K562 (cell line): ENCODE measurements at regions not wholly inside any gene's neighbourhood (a gene's known extent, or its start where the extent isn't known, plus 50 kb on each side); places are given as distances from the start of the nearest gene placed in this dataset.

Experiments used
- ATAC-seq: fragments of 200-7000 bp; cut with Tn5 transposase; 3 replicates; pipeline ENCODE4 v1.9.1; 2020; ENCODE audit warnings: moderate library complexity
- BruUV-seq: library from RNA; stranded (reverse); fragments of 400-500 nt; replicated peaks from 2 replicates; lab custom pipeline; 2021; lab: Mats Ljungman, UMichigan
- CTCF ChIA-PET: fragments of 300-600 bp; formaldehyde crosslinking; extraction: SDS; loops from one replicate; lab custom pipeline; 2021; ENCODE audit warnings: low intra/inter-chr PET ratio; lab: Yijun Ruan, JAX
- POLR2A ChIA-PET: fragments of 300-600, 350-650 bp; sonication (Branson Sonifier 250); formaldehyde crosslinking; extraction: SDS; loops from one replicate; lab custom pipeline; 2021; ENCODE audit warnings: antibody characterized with exemption, inconsistent platforms; lab: Yijun Ruan, JAX
- DNase-seq, 4 experiments: peaks; one replicate each; pipeline versions ENCODE4 v3.0.0 to v3.0.0-alpha.2; 2011 to 2018; ENCODE audit warnings: low spot score in 3 of 4, mixed read lengths in 3 of 4; ENCODE audit errors: extremely low read depth in 1 of 4
- FAIRE-seq: peaks from 2 replicates; lab custom pipeline; 2011; peaks lifted over from hg19 to GRCh38; lab: Jason Lieb, UNC
- H2AFZ ChIP-seq: 2 replicates; pipeline ENCODE4 v1.6.0; 2011; ENCODE audit warnings: low read depth, low read length, control low read depth, inconsistent platforms
- H3K27ac ChIP-seq: fragments of 200-600 bp; 3 replicates; pipeline ENCODE4 v1.8.0; 2011; ENCODE audit warnings: low read depth, mild to moderate bottlenecking, control low read depth, inconsistent platforms, low read length, moderate library complexity, mixed read lengths; ENCODE audit errors: extremely low read depth
- H3K27me3 ChIP-seq, 2 experiments: fragments of 300-600 bp in 1 of 2; 2 replicates in 1 of 2; 3 replicates in 1 of 2; pipeline versions ENCODE4 v1.6.0 to v1.8.0; 2011; ENCODE audit warnings: inconsistent platforms in 2 of 2, low read length in 2 of 2, mild to moderate bottlenecking in 1 of 2, mixed read lengths in 1 of 2, moderate library complexity in 1 of 2; ENCODE audit not compliant: control insufficient read depth in 2 of 2, insufficient read depth in 2 of 2
- H3K36me3 ChIP-seq: fragments of 300-600 bp; 3 replicates; pipeline ENCODE4 v1.8.0; 2011; ENCODE audit warnings: mild to moderate bottlenecking, low read length, inconsistent platforms; ENCODE audit not compliant: control insufficient read depth, insufficient read depth
- H3K4me1 ChIP-seq, 2 experiments: fragments of 200-600 bp in 1 of 2; replicated peaks in 1 of 2; 2 replicates in 1 of 2; 3 replicates in 1 of 2; pipeline versions ENCODE4 v1.5.1 to v1.8.0; 2011; ENCODE audit warnings: inconsistent platforms in 2 of 2, low read length in 2 of 2, mild to moderate bottlenecking in 1 of 2, mixed read lengths in 1 of 2, moderate library complexity in 1 of 2; ENCODE audit not compliant: control insufficient read depth in 2 of 2, insufficient read depth in 2 of 2
- H3K4me2 ChIP-seq: 2 replicates; pipeline ENCODE4 v1.6.1; 2011; ENCODE audit warnings: low read length, control low read depth, inconsistent platforms, mixed read lengths; ENCODE audit not compliant: insufficient read depth
- H3K4me3 ChIP-seq: fragments of 200-600 bp; sonication (generic), shearing (Covaris generic); 2 replicates; pipeline ENCODE4 v1.5.1; 2016; ENCODE audit warnings: control low read depth, inconsistent platforms
- H3K79me2 ChIP-seq: fragments of 200-600 bp; 3 replicates; pipeline ENCODE4 v1.8.0; 2011; ENCODE audit warnings: low read length, inconsistent platforms; ENCODE audit not compliant: control insufficient read depth, insufficient read depth
- H3K9ac ChIP-seq, 2 experiments: 2 replicates each; pipeline versions ENCODE4 v1.6.0 to v1.6.1; 2011; ENCODE audit warnings: low read depth in 2 of 2, low read length in 2 of 2, control low read depth in 1 of 2, inconsistent platforms in 1 of 2, mild to moderate bottlenecking in 1 of 2, mixed read lengths in 1 of 2; ENCODE audit not compliant: insufficient read depth in 1 of 2
- H3K9me1 ChIP-seq: one replicate; pipeline ENCODE4 v1.6.0; 2011; ENCODE audit warnings: inconsistent platforms, mild to moderate bottlenecking, low read length, moderate library complexity; ENCODE audit not compliant: control insufficient read depth, insufficient read depth
- H3K9me3 ChIP-seq: replicated peaks from 2 replicates; pipeline ENCODE4 v1.5.1; 2011; ENCODE audit warnings: low read depth, low read length, inconsistent platforms; ENCODE audit not compliant: control insufficient read depth, insufficient read depth
- H4K20me1 ChIP-seq: replicated peaks from 2 replicates; pipeline ENCODE4 v1.6.1; 2011; ENCODE audit warnings: low read length, inconsistent platforms, mixed read lengths; ENCODE audit not compliant: control insufficient read depth, insufficient read depth
- COPS2 ChIP-seq: fragments of 450-650 bp; conservative IDR thresholded peaks from 2 replicates; pipeline ENCODE4 v1.6.1; 2016; ENCODE audit warnings: mild to moderate bottlenecking, moderate library complexity
- HNRNPK ChIP-seq: fragments of 200-400 bp; formaldehyde crosslinking; IDR thresholded peaks from one replicate; pipeline ENCODE4 v1.6.1; 2018; ENCODE audit warnings: mild to moderate bottlenecking, low read depth, low read length; ENCODE audit not compliant: poor library complexity, severe bottlenecking
- ILF3 ChIP-seq: fragments of 450-650 bp; IDR thresholded peaks from 2 replicates; pipeline ENCODE4 v1.6.1; 2018; ENCODE audit warnings: antibody characterized with exemption, mild to moderate bottlenecking, moderate library complexity, borderline replicate concordance
- NCOA1 ChIP-seq: fragments of 450-650 bp; IDR thresholded peaks from 2 replicates; pipeline ENCODE4 v1.6.1; 2016; ENCODE audit warnings: low read depth
- NCOA4 ChIP-seq: fragments of 450-650 bp; IDR thresholded peaks from 2 replicates; pipeline ENCODE4 v1.6.1; 2018; ENCODE audit warnings: mild to moderate bottlenecking; ENCODE audit not compliant: partially characterized antibody
- PURB ChIP-seq: sonication (generic); formaldehyde crosslinking; IDR thresholded peaks from 2 replicates; pipeline ENCODE4 v1.9.0; 2021; ENCODE audit warnings: low read depth, mild to moderate bottlenecking, missing genetic modification reagents
- ZNF232 ChIP-seq: sonication (generic); formaldehyde crosslinking; IDR thresholded peaks from 2 replicates; pipeline ENCODE4 v1.8.0; 2022; ENCODE audit warnings: mild to moderate bottlenecking, missing genetic modification reagents
- WGBS: fragments of 100-300 bp; shearing (Covaris generic); methylation state at CpG from one replicate; pipeline ENCODE4 v1.1.6; 2016; ENCODE audit warnings: low coverage, mixed read lengths; ENCODE audit not compliant: insufficient coverage; ENCODE audit errors: missing lambda C conversion rate; 5-methylcytosine and 5-hydroxymethylcytosine counted together
- in situ Hi-C: fragments of 300-500 bp; cut with MboI; formaldehyde crosslinking; loops from 4 replicates; pipeline ENCODE4 v1.15.0; 2018; ENCODE audit warnings: inconsistent platforms, mixed read lengths
- intact Hi-C: fragments of 100-400 bp; cut with micrococcal nuclease; formaldehyde crosslinking; loops from 2 replicates; pipeline ENCODE4 v1.14.2; 2022
- TF ChIP-seq, protein P1 (sequence below): sonication (generic); formaldehyde crosslinking; IDR thresholded peaks from 2 replicates; pipeline ENCODE4 v1.9.0; 2022; ENCODE audit warnings: mild to moderate bottlenecking, missing genetic modification reagents
- TF ChIP-seq, protein P2 (sequence below), 2 experiments: fragments of 450-650 bp; formaldehyde crosslinking in 1 of 2; IDR thresholded peaks; 2 replicates each; pipeline versions ENCODE4 v1.4.0 to v1.6.1; 2014 to 2020; ENCODE audit warnings: mild to moderate bottlenecking in 2 of 2, borderline replicate concordance in 1 of 2, low read depth in 1 of 2
- TF ChIP-seq, protein P3 (sequence below): fragments of 200-800 bp; sonication (Bioruptor generic); IDR thresholded peaks from 2 replicates; pipeline ENCODE4 v1.6.1; 2017; ENCODE audit warnings: missing genetic modification characterization, missing compliant biosample characterization

DNA sequence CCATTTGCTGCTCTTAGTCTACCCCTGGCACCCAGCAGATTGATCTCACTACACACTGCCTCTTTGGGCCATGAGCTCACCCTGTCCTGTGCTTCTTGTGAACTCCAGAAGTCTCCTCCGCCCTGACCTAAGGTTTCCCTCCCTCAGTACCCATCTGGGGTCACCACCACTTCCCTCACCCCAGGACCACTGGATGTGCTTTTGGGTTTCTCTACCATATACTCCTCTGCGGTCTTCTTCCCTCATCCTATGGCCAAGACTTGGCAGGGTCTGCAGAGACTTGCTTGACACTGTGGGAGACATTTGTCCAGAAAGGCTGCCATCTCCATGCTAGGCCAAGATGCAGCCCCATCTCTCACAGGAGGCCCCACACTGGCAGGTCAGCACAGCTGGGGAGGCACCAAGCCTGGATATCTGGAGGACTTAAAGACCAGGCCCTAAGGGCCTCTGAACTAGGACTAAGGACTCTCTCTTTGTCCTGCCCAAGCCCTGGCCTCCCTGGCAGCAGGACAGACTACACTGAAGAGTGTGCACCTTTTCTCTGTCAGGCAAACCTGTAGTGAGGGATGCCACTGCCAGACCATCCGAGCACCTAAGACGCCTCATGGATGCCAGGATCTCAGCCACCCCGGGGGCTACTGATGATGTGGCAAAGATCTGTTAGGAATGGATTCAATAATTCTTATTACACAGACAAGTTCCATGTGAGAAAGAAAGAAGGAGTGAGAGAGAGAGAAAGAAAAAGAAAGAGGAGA is 134.6 kb downstream of the ZNF467 start:
- no peak overlapping the region for H3K4me2 ChIP-seq
- CTCF ChIA-PET: no interaction called here
- no peaks in the 10 kb centered on the region for H3K4me1 ChIP-seq
- 1% methylated on average over 5 of the region's 5 CpGs for WGBS
- H3K79me2 ChIP-seq: no peaks in the 10 kb centered on the region
- DNase-seq (no peak), FAIRE-seq (no peak), ATAC-seq (no peak)
- no peak for TF ChIP-seq NCOA1
- TF ChIP-seq, protein P1, sequence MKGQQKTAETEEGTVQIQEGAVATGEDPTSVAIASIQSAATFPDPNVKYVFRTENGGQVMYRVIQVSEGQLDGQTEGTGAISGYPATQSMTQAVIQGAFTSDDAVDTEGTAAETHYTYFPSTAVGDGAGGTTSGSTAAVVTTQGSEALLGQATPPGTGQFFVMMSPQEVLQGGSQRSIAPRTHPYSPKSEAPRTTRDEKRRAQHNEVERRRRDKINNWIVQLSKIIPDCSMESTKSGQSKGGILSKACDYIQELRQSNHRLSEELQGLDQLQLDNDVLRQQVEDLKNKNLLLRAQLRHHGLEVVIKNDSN (CRISPR knock-in tag): no peak
- TF ChIP-seq, protein P2, sequence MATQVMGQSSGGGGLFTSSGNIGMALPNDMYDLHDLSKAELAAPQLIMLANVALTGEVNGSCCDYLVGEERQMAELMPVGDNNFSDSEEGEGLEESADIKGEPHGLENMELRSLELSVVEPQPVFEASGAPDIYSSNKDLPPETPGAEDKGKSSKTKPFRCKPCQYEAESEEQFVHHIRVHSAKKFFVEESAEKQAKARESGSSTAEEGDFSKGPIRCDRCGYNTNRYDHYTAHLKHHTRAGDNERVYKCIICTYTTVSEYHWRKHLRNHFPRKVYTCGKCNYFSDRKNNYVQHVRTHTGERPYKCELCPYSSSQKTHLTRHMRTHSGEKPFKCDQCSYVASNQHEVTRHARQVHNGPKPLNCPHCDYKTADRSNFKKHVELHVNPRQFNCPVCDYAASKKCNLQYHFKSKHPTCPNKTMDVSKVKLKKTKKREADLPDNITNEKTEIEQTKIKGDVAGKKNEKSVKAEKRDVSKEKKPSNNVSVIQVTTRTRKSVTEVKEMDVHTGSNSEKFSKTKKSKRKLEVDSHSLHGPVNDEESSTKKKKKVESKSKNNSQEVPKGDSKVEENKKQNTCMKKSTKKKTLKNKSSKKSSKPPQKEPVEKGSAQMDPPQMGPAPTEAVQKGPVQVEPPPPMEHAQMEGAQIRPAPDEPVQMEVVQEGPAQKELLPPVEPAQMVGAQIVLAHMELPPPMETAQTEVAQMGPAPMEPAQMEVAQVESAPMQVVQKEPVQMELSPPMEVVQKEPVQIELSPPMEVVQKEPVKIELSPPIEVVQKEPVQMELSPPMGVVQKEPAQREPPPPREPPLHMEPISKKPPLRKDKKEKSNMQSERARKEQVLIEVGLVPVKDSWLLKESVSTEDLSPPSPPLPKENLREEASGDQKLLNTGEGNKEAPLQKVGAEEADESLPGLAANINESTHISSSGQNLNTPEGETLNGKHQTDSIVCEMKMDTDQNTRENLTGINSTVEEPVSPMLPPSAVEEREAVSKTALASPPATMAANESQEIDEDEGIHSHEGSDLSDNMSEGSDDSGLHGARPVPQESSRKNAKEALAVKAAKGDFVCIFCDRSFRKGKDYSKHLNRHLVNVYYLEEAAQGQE (IDR thresholded peaks at IDR 0.05; ENCODE audit: borderline replicate concordance): no peak
- TF ChIP-seq, protein P2 (CRISPR knock-in tag; IDR thresholded peaks at IDR 0.05; ENCODE audit: low read depth): no peak
- TF ChIP-seq ZNF232 (CRISPR knock-in tag): no peak
- no peak for TF ChIP-seq HNRNPK
- TF ChIP-seq ILF3: no peak
- TF ChIP-seq, protein P3, sequence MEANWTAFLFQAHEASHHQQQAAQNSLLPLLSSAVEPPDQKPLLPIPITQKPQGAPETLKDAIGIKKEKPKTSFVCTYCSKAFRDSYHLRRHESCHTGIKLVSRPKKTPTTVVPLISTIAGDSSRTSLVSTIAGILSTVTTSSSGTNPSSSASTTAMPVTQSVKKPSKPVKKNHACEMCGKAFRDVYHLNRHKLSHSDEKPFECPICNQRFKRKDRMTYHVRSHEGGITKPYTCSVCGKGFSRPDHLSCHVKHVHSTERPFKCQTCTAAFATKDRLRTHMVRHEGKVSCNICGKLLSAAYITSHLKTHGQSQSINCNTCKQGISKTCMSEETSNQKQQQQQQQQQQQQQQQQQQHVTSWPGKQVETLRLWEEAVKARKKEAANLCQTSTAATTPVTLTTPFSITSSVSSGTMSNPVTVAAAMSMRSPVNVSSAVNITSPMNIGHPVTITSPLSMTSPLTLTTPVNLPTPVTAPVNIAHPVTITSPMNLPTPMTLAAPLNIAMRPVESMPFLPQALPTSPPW: no peak
- TF ChIP-seq NCOA4: no peak
- TF ChIP-seq COPS2: no peak
- TF ChIP-seq PURB (CRISPR knock-in tag): no peak
- in situ Hi-C loops (no loop called here), intact Hi-C loops (no loop called here)
- H3K4me3 ChIP-seq: no peak overlapping the region
- no TSS peak for BruUV-seq
- POLR2A ChIA-PET: interaction anchor here (0.8 to 1.9 kb wide), 5 partner anchors 11 to 233 kb away, joined by 3 to 5 read pairs (median 4); no protein-coding TSS in a partner anchor
- H3K9me1 ChIP-seq: no peaks in the 10 kb centered on the region
- H3K36me3 ChIP-seq: no peaks in the 10 kb centered on the region
- no peak overlapping the region for H2AFZ ChIP-seq
- H3K9ac ChIP-seq: no peak overlapping the region; a peak in 1 of 4 replicates
- H3K9me3 ChIP-seq: no peaks in the 10 kb centered on the region
- no peaks in the 10 kb centered on the region for H4K20me1 ChIP-seq
- no peak overlapping the region for H3K27ac ChIP-seq
- peaks cover 51 to 89% of the 10 kb centered on the region in 2 experiments for H3K27me3 ChIP-seq
